ENCODE measurements at regions not wholly inside any gene's neighbourhood (a gene's known extent, or its start where the extent isn't known, plus 50 kb on each side); places are given as distances from the start of the nearest gene placed in this dataset.

DNA sequence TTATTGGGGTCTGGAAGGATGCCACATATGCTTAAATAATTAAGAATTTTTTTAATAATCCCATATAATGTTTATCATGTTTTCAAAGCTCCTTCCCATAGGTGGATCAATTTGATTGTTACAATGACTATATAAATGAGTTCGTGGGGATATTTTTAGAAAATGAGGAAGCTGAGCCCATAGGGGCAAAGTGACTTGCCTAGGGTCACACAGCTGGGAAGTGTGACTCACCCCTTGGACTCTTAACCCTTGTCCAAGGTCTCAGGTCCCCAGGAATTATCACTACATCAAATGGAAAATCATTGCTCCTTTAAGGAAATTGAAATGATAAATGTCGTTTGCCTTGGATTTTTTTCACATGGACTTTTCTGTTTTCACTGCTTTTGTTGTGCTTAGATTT lies 161.2 kb upstream of the RGMA start:
- Mint-ChIP-seq H3K36me3 (no peaks in the 10 kb centered on the region), H3K9me3 (no peaks in the 10 kb centered on the region), H3K27ac (no peak overlapping the region), H3K4me1 (peaks cover 8% of the 10 kb centered on the region), H3K27me3 (peaks cover 37% of the 10 kb centered on the region), H3K4me3 (no peak overlapping the region)
- CTCF ChIA-PET = no interaction called here
- no peak for DNase-seq

DNA sequence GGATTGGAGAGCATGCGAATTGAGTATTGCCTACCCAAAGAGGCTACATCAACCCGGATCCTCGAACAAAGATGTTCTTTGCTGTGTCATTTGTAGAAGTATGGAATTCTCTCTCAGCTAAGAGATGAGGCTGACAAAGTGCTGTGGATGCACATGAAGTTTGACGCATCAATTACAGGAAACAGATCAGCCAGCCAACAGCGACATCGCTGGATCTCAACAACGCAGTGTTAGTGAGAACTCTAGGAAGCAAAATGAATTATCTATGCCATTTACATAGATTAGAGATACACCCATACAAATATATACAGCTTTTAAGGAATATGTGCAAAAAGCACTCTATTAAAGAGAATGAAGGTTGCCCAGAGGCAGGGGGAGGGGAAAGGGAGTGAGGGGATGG lies 160.6 kb upstream of the RGMA start:
- Mint-ChIP-seq H3K4me3 (no peak overlapping the region), H3K9me3 (no peaks in the 10 kb centered on the region), H3K36me3 (no peaks in the 10 kb centered on the region), H3K27ac (no peak overlapping the region), H3K27me3 (peaks cover 39% of the 10 kb centered on the region), H3K4me1 (peaks cover 8% of the 10 kb centered on the region)
- CTCF ChIA-PET = no interaction called here
- DNase-seq = no peak

DNA sequence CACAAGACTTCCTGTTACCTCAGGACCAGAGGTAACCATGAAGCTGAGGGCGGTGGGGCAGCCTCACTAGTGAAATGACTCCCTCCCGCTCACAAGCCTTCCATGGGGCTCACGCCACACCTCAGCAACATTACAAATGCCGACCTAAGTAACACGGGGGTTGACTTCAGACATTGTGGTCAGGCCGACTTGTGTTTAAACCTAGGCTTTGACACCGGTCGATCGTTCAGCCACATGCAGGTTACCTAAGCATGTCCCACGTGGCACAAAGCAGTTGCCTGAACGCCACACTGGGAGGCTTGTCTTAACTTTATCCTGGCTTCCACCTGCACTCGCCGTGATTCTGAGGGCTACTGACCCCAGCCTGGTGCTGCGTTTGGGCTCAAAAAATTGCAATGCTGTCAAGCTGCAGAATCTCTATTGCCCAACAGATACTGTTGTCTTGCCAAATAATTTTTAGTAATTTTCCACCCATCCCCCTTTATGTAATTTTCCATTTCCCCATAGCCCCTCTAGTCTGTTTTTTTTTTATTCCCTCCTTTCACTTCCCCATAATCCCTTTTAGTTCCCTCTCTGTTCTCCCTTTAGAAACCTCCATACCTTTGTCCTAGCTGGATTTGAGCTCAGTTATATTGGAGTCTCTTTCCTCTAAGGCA lies 158.6 kb upstream of the RGMA start:
- no peaks in the 10 kb centered on the region for H3K36me3 Mint-ChIP-seq
- H3K4me1 Mint-ChIP-seq = peaks cover 8% of the 10 kb centered on the region
- CTCF ChIA-PET = no interaction called here
- DNase-seq = peak; percentile 26
- H3K27ac Mint-ChIP-seq = peak overlapping the region; percentile 2
- H3K9me3 Mint-ChIP-seq = no peaks in the 10 kb centered on the region
- no peak overlapping the region for H3K4me3 Mint-ChIP-seq
- peaks cover 35% of the 10 kb centered on the region for H3K27me3 Mint-ChIP-seq

DNA sequence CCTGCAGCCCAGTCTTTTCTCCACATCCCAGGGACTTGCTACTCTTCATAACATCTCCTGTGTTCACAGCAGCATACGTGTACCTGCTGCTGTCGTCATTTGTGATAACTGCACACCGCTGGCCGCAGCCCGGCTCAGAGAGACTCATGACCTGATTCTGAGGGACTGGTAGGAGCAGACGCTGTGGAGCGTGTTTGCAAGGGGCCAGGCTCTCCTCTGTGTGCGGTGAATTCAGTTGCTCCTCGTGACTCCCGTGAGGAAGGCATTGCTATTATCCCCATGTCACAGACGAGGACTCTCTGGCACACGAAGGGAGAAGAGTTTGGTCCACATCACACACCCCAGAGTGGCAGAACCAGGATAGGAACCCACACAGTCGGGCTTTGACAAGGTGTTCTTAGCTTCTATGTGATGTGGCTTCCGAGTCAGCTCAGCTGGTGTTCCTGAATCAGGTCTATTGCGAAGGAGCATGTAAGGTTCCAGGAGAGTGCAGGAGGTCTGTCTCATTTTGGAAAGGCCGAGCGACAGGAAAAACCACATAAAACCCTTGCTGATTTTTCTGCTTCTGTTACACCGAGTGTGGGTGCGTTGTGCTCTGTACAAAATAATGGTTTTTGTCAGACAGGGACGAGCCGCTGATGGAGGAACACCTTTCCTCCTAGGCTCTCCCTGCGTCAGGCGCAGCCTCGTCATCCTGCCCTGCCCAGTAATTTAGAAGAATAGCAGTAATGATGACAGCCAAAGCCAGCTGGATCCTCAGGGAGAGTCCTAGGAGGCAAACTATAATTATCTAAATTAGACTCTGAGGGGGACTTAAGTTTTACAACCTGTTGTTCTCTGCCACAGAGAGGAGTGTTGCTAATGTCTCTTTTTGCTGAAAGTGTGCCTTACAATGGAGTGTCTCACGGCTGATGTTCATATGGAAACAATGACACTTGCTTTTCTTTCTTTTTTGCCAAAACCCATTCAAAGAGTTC lies 157.5 kb upstream of the RGMA start:
- H3K9me3 Mint-ChIP-seq = no peaks in the 10 kb centered on the region
- no peaks in the 10 kb centered on the region for H3K36me3 Mint-ChIP-seq
- DNase-seq = no peak
- H3K27me3 Mint-ChIP-seq = peaks cover 28% of the 10 kb centered on the region
- H3K4me1 Mint-ChIP-seq = peaks cover 8% of the 10 kb centered on the region
- H3K4me3 Mint-ChIP-seq = no peak overlapping the region
- CTCF ChIA-PET = interaction anchor here (0.6 kb wide), 1 partner anchor 38 kb away, joined by 3 read pairs; no protein-coding TSS in a partner anchor
- peak overlapping the region; percentile 2 for H3K27ac Mint-ChIP-seq

DNA sequence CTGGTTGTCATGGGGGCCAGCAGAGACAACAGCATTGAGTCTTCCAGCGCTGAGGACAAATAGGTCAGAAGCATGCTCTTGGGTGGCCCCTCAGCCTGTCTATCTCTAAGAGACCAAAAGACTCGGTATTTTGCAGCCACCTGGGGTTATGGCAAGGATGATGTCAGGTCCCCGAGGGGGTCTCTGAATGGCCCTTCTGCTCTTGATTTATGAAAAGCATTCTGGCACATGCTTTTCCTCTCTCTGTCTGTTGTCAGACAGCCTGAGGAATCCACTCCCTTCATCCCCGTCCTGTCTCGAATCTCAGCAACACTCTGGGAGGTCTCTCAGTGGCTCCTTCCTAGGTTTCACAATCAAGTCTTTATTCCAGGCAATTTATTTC lies 156.6 kb upstream of the RGMA start:
- no peak overlapping the region for H3K4me3 Mint-ChIP-seq
- CTCF ChIA-PET = interaction anchor here (0.6 kb wide), 1 partner anchor 37 kb away, joined by 3 read pairs; no protein-coding TSS in a partner anchor
- no peaks in the 10 kb centered on the region for H3K36me3 Mint-ChIP-seq
- no peak overlapping the region for H3K27ac Mint-ChIP-seq
- H3K4me1 Mint-ChIP-seq = peaks cover 8% of the 10 kb centered on the region
- peaks cover 28% of the 10 kb centered on the region for H3K27me3 Mint-ChIP-seq
- no peak for DNase-seq
- no peaks in the 10 kb centered on the region for H3K9me3 Mint-ChIP-seq

DNA sequence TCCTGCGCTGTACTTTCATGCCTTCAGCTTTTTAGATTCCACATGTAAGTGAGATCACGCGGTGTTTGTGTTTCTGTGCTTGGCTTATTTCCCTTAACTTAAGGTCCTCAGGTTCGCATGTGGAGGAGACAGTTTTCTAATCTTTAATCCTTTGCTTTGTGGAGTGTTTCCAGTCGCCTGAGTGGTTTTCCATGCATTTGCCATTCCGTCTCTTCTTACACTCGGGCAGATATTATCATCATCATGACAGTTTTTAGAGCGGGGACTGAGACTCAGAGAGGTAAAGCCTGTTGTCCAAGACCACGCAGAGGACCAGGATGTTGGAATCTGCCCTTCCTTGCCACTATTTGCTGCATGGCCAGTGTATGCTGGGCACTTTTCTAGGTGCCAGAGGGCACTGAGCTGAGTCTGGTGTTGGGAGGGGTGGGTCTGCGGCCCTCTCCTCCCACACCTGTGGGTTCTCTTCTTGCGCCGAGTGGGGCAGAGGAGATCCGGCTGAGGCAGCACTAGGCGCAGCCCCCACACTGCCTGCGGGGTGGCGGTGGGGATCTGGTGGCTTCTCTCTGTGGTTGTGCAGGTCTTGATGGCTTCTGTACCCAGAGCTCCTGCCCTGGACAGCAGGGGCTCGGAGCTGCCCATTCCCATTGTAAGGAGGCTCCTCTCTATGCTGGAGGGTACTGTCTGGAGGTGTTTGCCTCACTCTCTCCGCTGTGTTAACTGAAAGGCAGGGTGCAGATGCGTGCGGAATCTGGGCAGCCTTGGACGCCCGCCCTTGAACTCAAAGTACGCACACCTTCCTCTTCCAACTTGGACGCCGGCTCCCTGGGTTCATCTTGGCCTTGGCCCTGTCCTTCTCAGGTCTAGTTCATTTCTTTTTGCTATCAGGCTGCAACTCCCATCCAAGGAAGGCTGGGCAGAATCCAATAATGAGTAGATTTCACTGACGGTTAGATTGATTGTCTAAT lies 156.0 kb upstream of the RGMA start:
- H3K9me3 Mint-ChIP-seq = no peaks in the 10 kb centered on the region
- CTCF ChIA-PET = no interaction called here
- H3K4me1 Mint-ChIP-seq = peaks cover 8% of the 10 kb centered on the region
- no peaks in the 10 kb centered on the region for H3K36me3 Mint-ChIP-seq
- H3K27me3 Mint-ChIP-seq = peaks cover 28% of the 10 kb centered on the region
- H3K4me3 Mint-ChIP-seq = no peak overlapping the region
- no peak overlapping the region for H3K27ac Mint-ChIP-seq
- no peak for DNase-seq

DNA sequence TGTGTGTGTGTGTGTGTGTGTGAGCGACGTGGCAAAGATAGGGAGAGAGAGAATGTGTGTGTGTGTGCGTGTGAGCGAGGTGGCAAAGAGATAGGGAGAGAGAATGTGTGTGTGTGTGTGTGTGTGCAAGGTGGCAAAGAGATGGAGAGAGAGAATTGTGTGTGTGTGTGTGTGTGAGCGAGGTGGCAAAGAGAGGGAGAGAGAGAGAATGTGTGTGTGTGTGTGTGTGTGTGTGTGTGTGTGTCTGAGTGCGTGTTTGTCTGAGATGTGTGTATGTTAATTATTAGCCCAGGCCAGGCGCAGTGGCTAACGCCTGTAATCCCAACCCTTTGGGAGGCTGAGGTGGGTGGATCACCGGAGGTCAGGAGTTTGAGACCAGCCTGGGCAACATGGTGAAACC lies 154.6 kb upstream of the RGMA start:
- CTCF ChIA-PET = no interaction called here
- Mint-ChIP-seq H3K9me3 (no peaks in the 10 kb centered on the region), H3K36me3 (no peaks in the 10 kb centered on the region), H3K27me3 (peaks cover 31% of the 10 kb centered on the region), H3K4me1 (peaks cover 8% of the 10 kb centered on the region), H3K4me3 (no peak overlapping the region), H3K27ac (no peak overlapping the region)
- DNase-seq = no peak

DNA sequence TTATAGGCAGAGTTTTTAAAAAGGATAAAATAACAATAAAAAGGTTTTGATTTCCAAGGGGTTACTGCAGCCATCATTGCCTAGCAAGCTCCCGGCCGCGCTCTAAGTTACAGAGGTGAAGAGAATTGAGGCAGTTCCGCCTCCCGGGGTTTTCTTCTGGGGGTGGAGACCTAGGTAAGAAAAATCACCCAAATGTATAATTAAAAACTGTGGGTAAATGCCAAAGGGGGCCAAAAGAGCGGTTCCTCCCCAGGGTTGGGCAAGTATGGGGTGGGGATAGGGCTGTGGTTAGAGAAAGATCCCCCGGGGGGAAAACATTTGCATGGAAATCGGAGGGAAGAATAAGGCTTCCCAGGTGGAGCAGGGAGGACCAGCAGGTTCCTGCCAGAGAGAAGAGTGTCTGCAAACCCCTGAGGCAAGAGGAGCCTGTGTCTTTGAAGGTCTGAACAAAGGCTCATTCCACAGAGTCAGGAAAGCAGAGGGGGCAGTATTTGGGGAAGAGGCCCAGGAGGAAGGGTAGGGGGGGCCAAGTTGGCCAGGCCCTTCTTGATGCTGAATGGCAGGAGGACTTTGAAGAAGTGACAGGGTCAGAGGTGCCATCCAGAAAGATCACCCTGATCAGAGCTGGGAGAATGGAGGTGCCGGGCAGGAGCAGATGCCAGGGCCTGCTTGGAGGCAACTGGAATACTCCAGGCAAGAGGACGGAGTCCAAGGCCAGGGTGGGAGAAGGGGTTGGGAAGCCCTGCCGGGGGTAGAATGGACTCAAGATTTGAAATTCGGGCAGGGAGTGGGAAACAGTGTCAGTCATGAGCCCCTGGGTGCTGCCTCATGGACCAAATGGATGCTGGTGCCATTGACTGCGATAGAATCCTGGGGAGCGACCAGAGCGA lies 152.9 kb upstream of the RGMA start:
- no peak for DNase-seq
- H3K36me3 Mint-ChIP-seq = no peaks in the 10 kb centered on the region
- H3K27ac Mint-ChIP-seq = no peak overlapping the region
- peaks cover 2% of the 10 kb centered on the region for H3K4me1 Mint-ChIP-seq
- peaks cover 2% of the 10 kb centered on the region for H3K9me3 Mint-ChIP-seq
- CTCF ChIA-PET = no interaction called here
- H3K27me3 Mint-ChIP-seq = peaks cover 21% of the 10 kb centered on the region
- no peak overlapping the region for H3K4me3 Mint-ChIP-seq

DNA sequence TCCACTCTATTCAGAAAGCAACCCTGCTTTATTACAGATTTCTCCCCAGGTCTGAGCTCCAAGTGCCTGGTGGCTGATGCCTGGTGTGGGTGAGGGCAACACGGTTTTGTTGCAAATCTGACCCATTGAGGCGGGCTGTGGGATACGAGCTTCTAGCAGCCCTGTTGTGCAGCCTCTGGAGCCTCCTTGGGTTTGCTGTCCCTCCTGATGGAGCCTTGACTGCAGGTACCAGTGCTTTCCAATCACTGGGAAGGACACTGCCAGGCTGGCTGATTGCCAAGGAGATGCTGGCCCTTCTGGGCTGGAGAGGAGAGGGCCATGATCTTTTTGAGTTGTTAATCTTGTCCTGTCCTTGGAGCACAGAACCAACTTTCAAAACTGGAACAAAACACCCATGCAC lies 151.0 kb upstream of the RGMA start:
- Mint-ChIP-seq H3K4me3 (no peak overlapping the region), H3K36me3 (no peaks in the 10 kb centered on the region), H3K27ac (no peak overlapping the region), H3K4me1 (peaks cover 11% of the 10 kb centered on the region), H3K9me3 (peaks cover 2% of the 10 kb centered on the region), H3K27me3 (peaks cover 15% of the 10 kb centered on the region)
- CTCF ChIA-PET = no interaction called here
- no peak for DNase-seq

DNA sequence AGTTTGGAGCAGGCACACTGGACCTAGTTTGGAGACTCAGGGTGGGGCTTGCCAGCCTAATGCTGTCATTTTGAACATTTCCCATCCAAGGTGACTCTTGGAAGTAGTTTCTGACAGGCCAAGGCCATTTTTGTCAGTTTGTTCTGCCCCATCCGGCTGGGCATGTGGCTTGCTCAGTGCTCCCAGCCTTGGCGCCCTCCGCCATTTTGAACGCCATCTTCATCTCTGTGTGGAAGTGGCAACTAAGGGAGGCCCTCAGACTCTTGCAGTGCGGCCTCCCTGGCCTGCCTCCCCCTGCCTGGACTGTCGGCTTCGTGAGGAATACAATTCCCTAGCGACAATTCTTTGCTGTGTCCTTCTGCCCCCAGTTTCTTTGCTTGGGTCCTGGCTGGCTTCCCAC lies 150.6 kb upstream of the RGMA start:
- CTCF ChIA-PET = no interaction called here
- Mint-ChIP-seq H3K27ac (no peak overlapping the region), H3K9me3 (peaks cover 2% of the 10 kb centered on the region), H3K4me3 (no peak overlapping the region), H3K27me3 (peaks cover 15% of the 10 kb centered on the region), H3K4me1 (peaks cover 11% of the 10 kb centered on the region), H3K36me3 (no peaks in the 10 kb centered on the region)
- no peak for DNase-seq

DNA sequence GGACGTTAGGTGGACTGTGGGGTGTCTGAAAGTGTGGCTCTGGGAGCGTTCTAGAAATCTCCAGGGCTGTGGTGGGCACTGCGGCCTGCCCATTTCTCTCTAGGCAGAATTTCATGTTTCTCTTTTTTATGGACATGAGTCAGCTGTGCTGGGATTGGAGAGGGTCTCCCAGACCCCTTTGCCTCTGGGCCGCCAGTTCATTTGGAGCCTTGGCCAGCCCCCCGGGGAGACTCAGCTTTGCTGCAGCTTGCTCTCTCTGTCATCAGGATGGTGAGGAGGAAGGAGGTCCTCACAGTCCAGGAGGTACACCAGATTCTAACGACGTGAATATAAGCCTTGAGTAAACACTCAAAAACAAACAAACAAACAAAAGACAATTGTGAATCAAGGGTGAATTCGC lies 149.6 kb upstream of the RGMA start:
- H3K27ac Mint-ChIP-seq = no peak overlapping the region
- peaks cover 11% of the 10 kb centered on the region for H3K4me1 Mint-ChIP-seq
- H3K4me3 Mint-ChIP-seq = no peak overlapping the region
- H3K9me3 Mint-ChIP-seq = peaks cover 2% of the 10 kb centered on the region
- H3K27me3 Mint-ChIP-seq = peaks cover 19% of the 10 kb centered on the region
- H3K36me3 Mint-ChIP-seq = no peaks in the 10 kb centered on the region
- no peak for DNase-seq
- CTCF ChIA-PET = no interaction called here

DNA sequence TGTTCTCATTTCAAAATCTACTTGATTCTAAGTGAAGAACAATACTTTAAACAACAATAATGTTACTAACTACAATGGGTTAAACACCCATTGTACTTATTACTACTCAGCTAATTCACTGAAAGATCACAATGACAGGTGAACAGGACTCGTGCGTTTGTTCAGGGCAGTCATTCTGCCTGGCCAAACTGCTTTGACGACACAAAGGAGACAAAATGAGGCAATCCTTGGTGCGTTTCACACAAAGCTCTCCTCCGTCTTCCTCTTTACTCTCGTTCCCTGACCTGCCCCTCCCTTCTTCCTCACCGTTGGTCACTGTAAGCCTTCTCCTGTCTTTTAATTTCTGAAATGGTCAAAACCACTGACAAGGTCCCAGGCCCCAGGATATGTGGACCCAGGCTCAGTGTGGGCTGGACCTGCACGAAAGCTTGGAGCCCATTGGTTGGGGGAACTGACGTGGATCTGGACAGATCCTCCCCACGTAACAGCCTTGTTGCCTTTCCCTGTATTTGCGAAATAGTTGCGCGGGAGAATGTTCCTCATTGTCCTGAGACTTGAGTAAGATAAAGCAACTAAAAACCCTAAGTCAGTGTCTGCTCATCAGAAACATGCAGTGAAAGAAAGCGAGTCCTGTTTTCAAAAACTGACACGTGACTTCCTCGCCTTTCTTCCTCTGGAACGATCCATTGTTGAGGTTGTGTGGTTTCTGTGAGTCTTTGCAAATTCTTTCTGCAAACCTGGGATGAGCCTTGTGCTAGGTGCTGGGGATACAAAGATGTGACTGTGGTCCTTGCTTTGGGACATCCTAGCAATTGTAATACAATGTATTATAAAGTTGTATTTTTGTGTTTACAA lies 147.1 kb upstream of the RGMA start:
- CTCF ChIA-PET = interaction anchor here (1.2 kb wide), 1 partner anchor 14 kb away, joined by 3 read pairs; no protein-coding TSS in a partner anchor
- H3K9me3 Mint-ChIP-seq = peaks cover 2% of the 10 kb centered on the region
- H3K4me1 Mint-ChIP-seq = peaks cover 16% of the 10 kb centered on the region
- H3K27ac Mint-ChIP-seq = no peak overlapping the region
- peaks cover 34% of the 10 kb centered on the region for H3K27me3 Mint-ChIP-seq
- H3K36me3 Mint-ChIP-seq = no peaks in the 10 kb centered on the region
- H3K4me3 Mint-ChIP-seq = peak overlapping the region; percentile 37
- DNase-seq = no peak

DNA sequence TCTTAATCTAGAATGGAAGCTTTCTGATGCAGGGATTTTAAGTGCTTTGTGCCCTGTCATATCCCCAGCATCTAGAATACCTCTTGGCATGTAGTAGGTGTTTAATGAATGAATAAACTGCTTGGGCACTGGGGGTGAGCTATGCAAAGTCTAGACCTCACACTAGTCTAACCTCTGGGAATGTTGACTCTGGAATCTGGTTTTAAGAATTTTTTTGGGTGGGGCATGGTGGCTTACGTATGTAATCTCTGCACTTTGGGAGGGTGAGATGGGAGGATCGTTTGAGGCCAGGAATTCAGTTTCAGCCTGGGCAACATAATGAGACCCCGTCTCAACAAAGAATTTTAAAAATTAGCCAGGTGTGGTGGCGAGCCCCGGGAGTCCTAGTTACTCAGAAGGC lies 146.3 kb upstream of the RGMA start:
- Mint-ChIP-seq H3K27me3 (peaks cover 38% of the 10 kb centered on the region), H3K4me1 (peaks cover 18% of the 10 kb centered on the region), H3K36me3 (no peaks in the 10 kb centered on the region), H3K9me3 (peaks cover 2% of the 10 kb centered on the region), H3K27ac (no peak overlapping the region), H3K4me3 (no peak overlapping the region)
- no peak for DNase-seq
- CTCF ChIA-PET = interaction anchor here (1.2 kb wide), 1 partner anchor 13 kb away, joined by 3 read pairs; no protein-coding TSS in a partner anchor
